PC-9 (cell line): ENCODE measurements at regions not wholly inside any gene's neighbourhood (a gene's known extent, or its start where the extent isn't known, plus 50 kb on each side); places are given as distances from the start of the nearest gene placed in this dataset.

Source experiments
- BruUV-seq: library from RNA; stranded (reverse); fragments of 400-500 nt; replicated peaks from 2 replicates; lab custom pipeline; 2021; lab: Mats Ljungman, UMichigan
- CTCF ChIA-PET: fragments of 300-600 bp; sonication (Branson Sonifier 250); formaldehyde crosslinking; loops from one replicate; lab custom pipeline; 2022; ENCODE audit warnings: antibody characterized with exemption; lab: Charles Lee
- POLR2A ChIA-PET: fragments of 300-600 bp; sonication (Branson Sonifier 250); formaldehyde crosslinking; loops from one replicate; lab custom pipeline; 2022; ENCODE audit warnings: antibody characterized with exemption; ENCODE audit not compliant: unreplicated experiment; lab: Charles Lee
- DNase-seq, 2 experiments: peaks; one replicate each; pipeline versions ENCODE4 v3.0.0 to v3.0.0-alpha.2; 2015 to 2022; ENCODE audit warnings: mixed read lengths in 1 of 2
- H2AFZ ChIP-seq: fragments of 200-600 bp; sonication (generic); 2 replicates; pipeline ENCODE4 v1.8.1; 2017; ENCODE audit warnings: antibody characterized with exemption
- H3F3A ChIP-seq: fragments of 200-600 bp; sonication (generic); 2 replicates; pipeline ENCODE4 v1.8.1; 2017; ENCODE audit warnings: antibody characterized with exemption, mild to moderate bottlenecking, low read depth; ENCODE audit not compliant: insufficient read depth
- H3K27ac ChIP-seq: fragments of 200-600 bp; sonication (generic); 2 replicates; pipeline ENCODE4 v1.6.1; 2016; ENCODE audit warnings: mixed run types
- H3K27me3 ChIP-seq: fragments of 200-600 bp; sonication (generic); 2 replicates; pipeline ENCODE4 v1.6.1; 2016; ENCODE audit warnings: low read depth, mixed run types; ENCODE audit not compliant: insufficient read depth
- H3K36me3 ChIP-seq: fragments of 200-600 bp; sonication (generic); 2 replicates; pipeline ENCODE4 v1.6.1; 2016; ENCODE audit warnings: low read depth, mixed run types
- H3K4me1 ChIP-seq: fragments of 200-600 bp; sonication (generic); replicated peaks from 2 replicates; pipeline ENCODE4 v1.6.1; 2016; ENCODE audit warnings: mixed run types; ENCODE audit not compliant: insufficient read depth
- H3K4me2 ChIP-seq: fragments of 200-600 bp; sonication (generic); 2 replicates; pipeline ENCODE4 v1.6.1; 2017; ENCODE audit warnings: mixed run types
- H3K4me3 ChIP-seq: fragments of 200-600 bp; sonication (generic); 2 replicates; pipeline ENCODE4 v1.6.1; 2016; ENCODE audit warnings: mixed run types
- H3K79me2 ChIP-seq: fragments of 200-600 bp; sonication (generic); 2 replicates; pipeline ENCODE4 v1.6.1; 2017; ENCODE audit warnings: low read depth, mixed run types
- H3K9me2 ChIP-seq: fragments of 200-600 bp; sonication (generic); 2 replicates; pipeline ENCODE4 v1.8.1; 2017; ENCODE audit warnings: mild to moderate bottlenecking; ENCODE audit not compliant: insufficient read depth
- H3K9me3 ChIP-seq: fragments of 200-600 bp; sonication (generic); 2 replicates; pipeline ENCODE4 v1.8.1; 2016; ENCODE audit warnings: low read depth; ENCODE audit not compliant: insufficient read depth
- H4K20me1 ChIP-seq: fragments of 200-600 bp; sonication (generic); 2 replicates; pipeline ENCODE4 v1.8.1; 2017; ENCODE audit not compliant: insufficient read depth
- CTCF ChIP-seq: fragments of 200-600 bp; sonication (generic); conservative IDR thresholded peaks from 2 replicates; pipeline ENCODE4 v1.6.1; 2017; ENCODE audit warnings: mixed run types, antibody characterized with exemption, mild to moderate bottlenecking, moderate library complexity
- EZH2 ChIP-seq: fragments of 200-600 bp; sonication (generic); IDR thresholded peaks from 2 replicates; pipeline ENCODE4 v1.8.0; 2017; ENCODE audit warnings: antibody characterized with exemption, low read depth
- intact Hi-C: fragments of 100-400 bp; cut with micrococcal nuclease; formaldehyde crosslinking; loops from one replicate; pipeline ENCODE4 v1.10.0; 2022; ENCODE audit not compliant: unreplicated experiment

GRCh38 chr2:226488034-226488433 is 311.6 kb downstream of the IRS1 start:
- TF ChIP-seq CTCF (no peak), EZH2 (no peak)
- POLR2A ChIA-PET, result no interaction called here
- Histone ChIP-seq H4K20me1 (no peaks in the 10 kb centered on the region), H3K79me2 (no peaks in the 10 kb centered on the region), H3K4me2 (no peak overlapping the region), H2AFZ (no peak overlapping the region), H3K9me3 (peaks cover 10% of the 10 kb centered on the region; the same call in 1 of the 2 replicates), H3K4me1 (peaks cover 19% of the 10 kb centered on the region), H3K36me3 (no peaks in the 10 kb centered on the region), H3K9me2 (no peaks in the 10 kb centered on the region), H3K27ac (no peak overlapping the region), H3K27me3 (no peaks in the 10 kb centered on the region), H3F3A (no peaks in the 10 kb centered on the region; the same call in 1 of the 2 replicates), H3K4me3 (no peak overlapping the region)
- no peak for DNase-seq
- BruUV-seq, result no TSS peak
- intact Hi-C loops, result no loop called here
- CTCF ChIA-PET, result no interaction called here

- TF ChIP-seq EZH2, result no peak
- no peaks in the 10 kb centered on the region for H3K36me3 ChIP-seq
- no peaks in the 10 kb centered on the region for H3K79me2 ChIP-seq
- peaks cover 20% of the 10 kb centered on the region for H3K4me1 ChIP-seq
- no TSS peak for BruUV-seq
- intact Hi-C loops, result no loop called here
- peaks cover 10% of the 10 kb centered on the region; the same call in 1 of the 2 replicates for H3K9me3 ChIP-seq
- CTCF ChIA-PET, result no interaction called here
- H3K4me3 ChIP-seq, result no peak overlapping the region
- no peak overlapping the region for H3K4me2 ChIP-seq
- H3K27me3 ChIP-seq, result no peaks in the 10 kb centered on the region
- no peak overlapping the region for H3K27ac ChIP-seq
- H3K9me2 ChIP-seq, result no peaks in the 10 kb centered on the region
- no peak overlapping the region for H2AFZ ChIP-seq
- H4K20me1 ChIP-seq, result no peaks in the 10 kb centered on the region
- H3F3A ChIP-seq, result no peaks in the 10 kb centered on the region; the same call in 1 of the 2 replicates
- DNase-seq, result no peak
- POLR2A ChIA-PET, result no interaction called here
These were observed 312.0 kb downstream of the IRS1 start for GRCh38 chr2:226487573-226487972.

GRCh38 chr2:226483745-226484619 is 315.6 kb downstream of the IRS1 start:
- intact Hi-C loops, result no loop called here
- TF ChIP-seq CTCF (no peak), EZH2 (no peak)
- Histone ChIP-seq H3K4me3 (no peak overlapping the region), H2AFZ (peak overlapping the region; percentile 19; the same call in 1 of the 2 replicates), H3K27me3 (no peaks in the 10 kb centered on the region), H3F3A (no peaks in the 10 kb centered on the region; the same call in 1 of the 2 replicates), H3K4me2 (peak overlapping the region; percentile 42), H3K27ac (no peak overlapping the region), H4K20me1 (no peaks in the 10 kb centered on the region), H3K79me2 (no peaks in the 10 kb centered on the region), H3K4me1 (peaks cover 20% of the 10 kb centered on the region), H3K9me3 (no peaks in the 10 kb centered on the region), H3K9me2 (no peaks in the 10 kb centered on the region), H3K36me3 (no peaks in the 10 kb centered on the region)
- POLR2A ChIA-PET, result interaction anchor here (0.6 to 0.7 kb wide), 6 partner anchors 169 to 908 kb away, joined by 3 to 14 read pairs (median 5); no protein-coding TSS in a partner anchor
- CTCF ChIA-PET, result interaction anchor here (0.6 to 1.3 kb wide), 5 partner anchors 157 to 841 kb away, joined by 3 to 10 read pairs (median 5); partner anchors contain the start of gene MFF
- peak; percentile 50 to 68 for DNase-seq
- no TSS peak for BruUV-seq
